HepG2 (cell line): ENCODE measurements at regions not wholly inside any gene's neighbourhood (a gene's known extent, or its start where the extent isn't known, plus 50 kb on each side); places are given as distances from the start of the nearest gene placed in this dataset.
"Not testable (repeated sequence)": the region's sequence is repeated elsewhere in the genome, so short reads cannot be mapped to it uniquely, and the experiment has no call there.

Experiments used
- ATAC-seq: fragments of 200-7000 bp; cut with Tn5 transposase; 3 replicates; pipeline ENCODE4 v1.9.1; 2020; ENCODE audit warnings: mild to moderate bottlenecking, moderate library complexity
- BruUV-seq: library from RNA; stranded (reverse); fragments of 400-500 nt; replicated peaks from 2 replicates; lab custom pipeline; 2021; lab: Mats Ljungman, UMichigan
- CTCF ChIA-PET: fragments of 300-600 bp; formaldehyde crosslinking; extraction: SDS; loops from one replicate; lab custom pipeline; 2021; ENCODE audit warnings: low total read pairs, inconsistent platforms, low intra/inter-chr PET ratio; lab: Yijun Ruan, JAX
- POLR2A ChIA-PET: fragments of 350-600 bp; sonication (Branson Sonifier 250); formaldehyde crosslinking; loops from one replicate; lab custom pipeline; 2020; ENCODE audit warnings: antibody characterized with exemption, inconsistent platforms; lab: Yijun Ruan, JAX
- DNase-seq: peaks from one replicate; pipeline ENCODE4 v3.0.0-alpha.2; 2015; ENCODE audit warnings: low spot score
- FAIRE-seq: peaks from 3 replicates; lab custom pipeline; 2011; peaks lifted over from hg19 to GRCh38; lab: Jason Lieb, UNC
- H2AFZ ChIP-seq: one replicate; pipeline ENCODE4 v1.6.1; 2011; ENCODE audit warnings: low read length, inconsistent platforms
- H3K27ac ChIP-seq: fragments of 300-600 bp; 3 replicates; pipeline ENCODE4 v1.8.0; 2011; ENCODE audit warnings: mixed run types, mild to moderate bottlenecking, mixed read lengths, low read length, inconsistent platforms; ENCODE audit not compliant: insufficient read depth; ENCODE audit errors: extremely low read length
- H3K27me3 ChIP-seq, 2 experiments: fragments of 200-600 bp in 1 of 2; 2 replicates in 1 of 2; 3 replicates in 1 of 2; pipeline versions ENCODE4 v1.6.0 to v1.8.0; 2011; ENCODE audit warnings: low read length in 2 of 2, mild to moderate bottlenecking in 2 of 2, moderate library complexity in 2 of 2, inconsistent platforms in 1 of 2; ENCODE audit not compliant: insufficient read depth in 2 of 2, control insufficient read depth in 1 of 2
- H3K36me3 ChIP-seq, 2 experiments: fragments of 200-600 bp in 1 of 2; replicated peaks in 1 of 2; 2 replicates in 1 of 2; 3 replicates in 1 of 2; pipeline versions ENCODE4 v1.5.1 to v1.8.0; 2011; ENCODE audit warnings: low read length in 2 of 2, inconsistent platforms in 1 of 2; ENCODE audit not compliant: insufficient read depth in 2 of 2, control insufficient read depth in 1 of 2
- H3K4me1 ChIP-seq: 2 replicates; pipeline ENCODE4 v1.5.1; 2012; ENCODE audit warnings: low read length, inconsistent platforms; ENCODE audit not compliant: insufficient read depth
- H3K4me2 ChIP-seq: 2 replicates; pipeline ENCODE4 v1.6.0; 2011; ENCODE audit warnings: low read depth, low read length, inconsistent platforms
- H3K4me3 ChIP-seq, 3 experiments: fragments of 200-600 bp in 1 of 3; sonication (generic), shearing (Covaris generic) in 1 of 3; replicated peaks in 1 of 3; 2 replicates each; pipeline ENCODE4 v1.5.1; 2011 to 2016; ENCODE audit warnings: low read length in 3 of 3, inconsistent platforms in 2 of 3, low read depth in 2 of 3, mild to moderate bottlenecking in 2 of 3, control low read depth in 1 of 3, mixed read lengths in 1 of 3; ENCODE audit not compliant: insufficient read depth in 1 of 3
- H3K79me2 ChIP-seq: one replicate; pipeline ENCODE4 v1.6.1; 2011; ENCODE audit warnings: low read length, inconsistent platforms; ENCODE audit not compliant: insufficient read depth
- H3K9ac ChIP-seq: 2 replicates; pipeline ENCODE4 v1.6.0; 2011; ENCODE audit warnings: mild to moderate bottlenecking, low read depth, low read length, inconsistent platforms; ENCODE audit not compliant: insufficient read depth
- H3K9me3 ChIP-seq: 2 replicates; pipeline ENCODE4 v1.5.1; 2012; ENCODE audit warnings: mild to moderate bottlenecking, low read length
- H4K20me1 ChIP-seq: 2 replicates; pipeline ENCODE4 v1.6.0; 2011; ENCODE audit warnings: inconsistent platforms, mild to moderate bottlenecking, low read length, moderate library complexity; ENCODE audit not compliant: insufficient read depth
- CENPX ChIP-seq: sonication (generic); formaldehyde crosslinking; IDR thresholded peaks from 2 replicates; pipeline ENCODE4 v1.9.0; 2021; ENCODE audit warnings: mild to moderate bottlenecking, missing genetic modification reagents, moderate library complexity
- ETV6 ChIP-seq: sonication (generic); formaldehyde crosslinking; conservative IDR thresholded peaks from 2 replicates; pipeline ENCODE4 v1.4.0; 2020; ENCODE audit warnings: missing genetic modification reagents
- MLLT10 ChIP-seq: sonication (generic); formaldehyde crosslinking; IDR thresholded peaks from 2 replicates; pipeline ENCODE4 v1.4.0; 2020; ENCODE audit warnings: missing genetic modification reagents
- THAP8 ChIP-seq: sonication (generic); formaldehyde crosslinking; IDR thresholded peaks from 2 replicates; pipeline ENCODE4 v1.5.1; 2020; ENCODE audit warnings: missing genetic modification reagents, mild to moderate bottlenecking, borderline replicate concordance
- ZBTB7B ChIP-seq: sonication (generic); formaldehyde crosslinking; IDR thresholded peaks from 2 replicates; pipeline ENCODE4 v1.4.0; 2020; ENCODE audit warnings: missing genetic modification reagents
- ZNF318 ChIP-seq: sonication (generic); formaldehyde crosslinking; IDR thresholded peaks from 2 replicates; pipeline ENCODE4 v1.4.0; 2020; ENCODE audit warnings: mild to moderate bottlenecking, missing genetic modification reagents
- ZNF780A ChIP-seq: sonication (generic); formaldehyde crosslinking; IDR thresholded peaks from 2 replicates; pipeline ENCODE4 v1.8.0; 2022; ENCODE audit warnings: mild to moderate bottlenecking, missing genetic modification reagents, moderate library complexity
- WGBS: methylation state at CpG from one replicate; pipeline ENCODE4 v1.1.6; 2017; ENCODE audit warnings: low lambda C conversion rate; 5-methylcytosine and 5-hydroxymethylcytosine counted together
- in situ Hi-C: cut with HindIII; loops from 2 replicates; pipeline ENCODE4 v1.10.0; 2017; ENCODE audit warnings: low pct_unique_long_range_greater_than_20kb; ENCODE audit not compliant: extremely low pct_ligation_motif_present
- intact Hi-C: fragments of 100-400 bp; cut with micrococcal nuclease; formaldehyde crosslinking; loops from one replicate; pipeline ENCODE4 v1.10.0; 2022; ENCODE audit not compliant: unreplicated experiment

GRCh38 chr2:154952346-154952980, 254.0 kb downstream of the KCNJ3 start (continued):
- TF ChIP-seq THAP8, result no peak

- DNase-seq, H3K4me1 ChIP-seq, intact Hi-C loops, POLR2A ChIA-PET, ATAC-seq, in situ Hi-C loops, FAIRE-seq, H2AFZ ChIP-seq, H3K4me2 ChIP-seq, H4K20me1 ChIP-seq, H3K9ac ChIP-seq, H3K79me2 ChIP-seq, H3K27ac ChIP-seq, H3K27me3 ChIP-seq, H3K36me3 ChIP-seq, BruUV-seq, CTCF ChIA-PET, H3K9me3 ChIP-seq, H3K4me3 ChIP-seq: not testable (repeated sequence)
- WGBS, result 40% methylated on average over 16 of the region's 16 CpGs
These were observed 248.9 kb downstream of the KCNJ3 start for GRCh38 chr2:154947416-154947815.

GRCh38 chr2:154945984-154946383, 247.5 kb downstream of the KCNJ3 start:
- FAIRE-seq (no peak), DNase-seq (no peak), ATAC-seq (no peak)
- H4K20me1 ChIP-seq, result no peaks in the 10 kb centered on the region
- no TSS peak for BruUV-seq
- no peaks in the 10 kb centered on the region for H3K9me3 ChIP-seq
- CTCF ChIA-PET, result no interaction called here
- H3K4me2 ChIP-seq, result no peak overlapping the region
- H3K9ac ChIP-seq, result no peak overlapping the region
- POLR2A ChIA-PET, result no interaction called here
- H3K27ac ChIP-seq, result no peak overlapping the region
- no peaks in the 10 kb centered on the region for H3K4me1 ChIP-seq
- H3K36me3 ChIP-seq, result no peaks in the 10 kb centered on the region
- H2AFZ ChIP-seq, result no peak overlapping the region
- WGBS, result 30% methylated on average over 1 of the region's 1 CpG
- H3K27me3 ChIP-seq, result no peaks in the 10 kb centered on the region
- in situ Hi-C loops (no loop called here), intact Hi-C loops (no loop called here)
- no peaks in the 10 kb centered on the region for H3K79me2 ChIP-seq
- no peak overlapping the region for H3K4me3 ChIP-seq
- TF ChIP-seq ZNF318 (no peak), ZNF780A (CRISPR knock-in tag) (no peak), ETV6 (no peak), ZBTB7B (CRISPR knock-in tag) (no peak), MLLT10 (no peak), CENPX (CRISPR knock-in tag) (no peak)
